ENCODE measurements at regions not wholly inside any gene's neighbourhood (a gene's known extent, or its start where the extent isn't known, plus 50 kb on each side); places are given as distances from the start of the nearest gene placed in this dataset.

DNA sequence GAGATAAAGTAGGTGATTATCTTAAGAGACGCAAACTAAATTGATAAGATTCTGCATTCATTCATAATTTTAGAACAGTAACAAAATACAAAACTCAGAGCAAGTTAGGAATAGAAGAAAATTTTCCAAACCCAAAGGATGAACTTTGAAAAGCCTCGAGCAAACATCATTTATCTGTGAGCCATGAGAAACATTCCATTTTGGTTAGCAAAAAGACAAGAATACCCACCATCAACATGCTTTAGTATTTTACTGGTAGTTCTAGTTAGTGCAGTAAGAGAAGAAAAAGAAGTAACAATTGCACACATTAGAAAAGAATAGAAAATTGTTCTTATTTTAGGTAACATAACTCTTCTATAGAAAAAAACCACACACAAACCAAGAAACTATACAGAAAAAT is 291.3 kb upstream of the TCF4 start:
- H3K4me3 ChIP-seq: no peak overlapping the region
- TF ChIP-seq FOXP2 (optimal IDR thresholded peaks at IDR 0.05; ENCODE audit: control extremely low read depth, extremely low read length, insufficient read depth): no peak
- no peak for TF ChIP-seq POLR2AphosphoS5 (IDR thresholded peaks at IDR 0.05; ENCODE audit: borderline replicate concordance, low read depth, low read length)
- no peak for TF ChIP-seq EZH2 (IDR thresholded peaks at IDR 0.05)
- no peaks in the 10 kb centered on the region for H3K9me3 ChIP-seq (ENCODE audit: low read depth, low read length)
- DNase-seq (ENCODE audit: low read depth, low spot score): no peak
- H3K27ac ChIP-seq: no peak overlapping the region
- no peaks in the 10 kb centered on the region for H3K36me3 ChIP-seq (ENCODE audit: insufficient read depth, low read length)
- no peak overlapping the region for H3K9ac ChIP-seq (ENCODE audit: insufficient read length)

GRCh38 chr18:55878224-55878623 is 290.2 kb upstream of the TCF4 start:
- no peak overlapping the region for H3K27ac ChIP-seq

GRCh38 chr18:55877321-55877720 is 289.3 kb upstream of the TCF4 start:
- no peak overlapping the region for H3K27ac ChIP-seq
- H3K9me3 ChIP-seq (ENCODE audit: low read depth, low read length): no peaks in the 10 kb centered on the region

More at GRCh38 chr18:55878224-55878623, 290.2 kb upstream of the TCF4 start:
- H3K4me3 ChIP-seq: no peak overlapping the region
- DNase-seq (ENCODE audit: low read depth, low spot score): no peak
- TF ChIP-seq EZH2 (IDR thresholded peaks at IDR 0.05) (no peak), POLR2AphosphoS5 (IDR thresholded peaks at IDR 0.05; ENCODE audit: borderline replicate concordance, low read depth, low read length) (no peak), FOXP2 (optimal IDR thresholded peaks at IDR 0.05; ENCODE audit: control extremely low read depth, extremely low read length, insufficient read depth) (no peak)
- no peak overlapping the region for H3K9ac ChIP-seq (ENCODE audit: insufficient read length)
- H3K36me3 ChIP-seq (ENCODE audit: insufficient read depth, low read length): no peaks in the 10 kb centered on the region
- H3K9me3 ChIP-seq (ENCODE audit: low read depth, low read length): no peaks in the 10 kb centered on the region

DNA sequence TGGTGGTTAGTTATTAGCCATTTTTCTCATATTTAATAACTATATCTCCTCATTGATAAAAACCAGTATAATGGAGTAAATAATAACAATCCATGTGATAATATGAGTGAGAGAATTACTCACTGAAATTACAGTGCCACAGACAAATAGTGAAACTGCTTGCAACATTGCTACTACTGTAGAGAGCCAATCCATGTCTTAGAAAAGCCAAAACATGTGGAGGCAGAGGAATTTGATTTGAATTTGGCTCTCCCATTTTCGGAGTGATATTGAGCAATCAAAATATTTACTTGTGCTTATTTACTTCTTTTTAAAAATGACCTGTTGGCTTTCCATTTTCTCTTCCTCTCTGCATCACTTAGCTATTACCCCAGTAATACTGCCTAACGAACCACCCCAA is 288.3 kb upstream of the TCF4 start:
- Histone ChIP-seq H3K27ac (no peak overlapping the region), H3K36me3 (ENCODE audit: insufficient read depth, low read length) (no peaks in the 10 kb centered on the region), H3K9ac (ENCODE audit: insufficient read length) (no peak overlapping the region), H3K4me3 (no peak overlapping the region), H3K9me3 (ENCODE audit: low read depth, low read length) (no peaks in the 10 kb centered on the region)
- DNase-seq (ENCODE audit: low read depth, low spot score): no peak
- no peak for TF ChIP-seq EZH2 (IDR thresholded peaks at IDR 0.05)

More at GRCh38 chr18:55877321-55877720, 289.3 kb upstream of the TCF4 start:
- H3K9ac ChIP-seq (ENCODE audit: insufficient read length): no peak overlapping the region
- no peak for DNase-seq (ENCODE audit: low read depth, low spot score)
- no peak overlapping the region for H3K4me3 ChIP-seq
- TF ChIP-seq POLR2AphosphoS5 (IDR thresholded peaks at IDR 0.05; ENCODE audit: borderline replicate concordance, low read depth, low read length): no peak
- no peak for TF ChIP-seq EZH2 (IDR thresholded peaks at IDR 0.05)
- no peak for TF ChIP-seq FOXP2 (optimal IDR thresholded peaks at IDR 0.05; ENCODE audit: control extremely low read depth, extremely low read length, insufficient read depth)
- H3K36me3 ChIP-seq (ENCODE audit: insufficient read depth, low read length): no peaks in the 10 kb centered on the region

- H3K27ac ChIP-seq: no peak overlapping the region
- TF ChIP-seq FOXP2 (optimal IDR thresholded peaks at IDR 0.05; ENCODE audit: control extremely low read depth, extremely low read length, insufficient read depth) (no peak), POLR2AphosphoS5 (IDR thresholded peaks at IDR 0.05; ENCODE audit: borderline replicate concordance, low read depth, low read length) (no peak), EZH2 (IDR thresholded peaks at IDR 0.05) (no peak)
- no peak for DNase-seq (ENCODE audit: low read depth, low spot score)
These were observed 287.4 kb upstream of the TCF4 start for GRCh38 chr18:55875371-55875901.

GRCh38 chr18:55869556-55870501 is 281.8 kb upstream of the TCF4 start:
- Histone ChIP-seq H3K9me3 (ENCODE audit: low read depth, low read length) (no peaks in the 10 kb centered on the region), H3K36me3 (ENCODE audit: insufficient read depth, low read length) (no peaks in the 10 kb centered on the region), H3K9ac (ENCODE audit: insufficient read length) (no peak overlapping the region), H3K4me3 (no peak overlapping the region), H3K27ac (no peak overlapping the region)
- TF ChIP-seq POLR2AphosphoS5 (IDR thresholded peaks at IDR 0.05; ENCODE audit: borderline replicate concordance, low read depth, low read length): no peak
- no peak for TF ChIP-seq FOXP2 (optimal IDR thresholded peaks at IDR 0.05; ENCODE audit: control extremely low read depth, extremely low read length, insufficient read depth)
- no peak for TF ChIP-seq EZH2 (IDR thresholded peaks at IDR 0.05)
- DNase-seq (ENCODE audit: low read depth, low spot score): no peak

More at GRCh38 chr18:55875371-55875901, 287.4 kb upstream of the TCF4 start:
- Histone ChIP-seq H3K9me3 (ENCODE audit: low read depth, low read length) (no peaks in the 10 kb centered on the region), H3K36me3 (ENCODE audit: insufficient read depth, low read length) (no peaks in the 10 kb centered on the region), H3K9ac (ENCODE audit: insufficient read length) (no peak overlapping the region), H3K4me3 (no peak overlapping the region)

GRCh38 chr18:55868909-55869308 is 280.9 kb upstream of the TCF4 start:
- no peak overlapping the region for H3K4me3 ChIP-seq
- H3K9me3 ChIP-seq (ENCODE audit: low read depth, low read length): no peaks in the 10 kb centered on the region
- TF ChIP-seq EZH2 (IDR thresholded peaks at IDR 0.05): no peak
- no peak for TF ChIP-seq FOXP2 (optimal IDR thresholded peaks at IDR 0.05; ENCODE audit: control extremely low read depth, extremely low read length, insufficient read depth)
- TF ChIP-seq POLR2AphosphoS5 (IDR thresholded peaks at IDR 0.05; ENCODE audit: borderline replicate concordance, low read depth, low read length): no peak
- no peak overlapping the region for H3K9ac ChIP-seq (ENCODE audit: insufficient read length)
- no peak for DNase-seq (ENCODE audit: low read depth, low spot score)
- no peaks in the 10 kb centered on the region for H3K36me3 ChIP-seq (ENCODE audit: insufficient read depth, low read length)
- H3K27ac ChIP-seq: no peak overlapping the region

GRCh38 chr18:55866886-55867285 is 278.9 kb upstream of the TCF4 start:
- TF ChIP-seq FOXP2 (optimal IDR thresholded peaks at IDR 0.05; ENCODE audit: control extremely low read depth, extremely low read length, insufficient read depth) (no peak), EZH2 (IDR thresholded peaks at IDR 0.05) (no peak), POLR2AphosphoS5 (IDR thresholded peaks at IDR 0.05; ENCODE audit: borderline replicate concordance, low read depth, low read length) (no peak)

More at GRCh38 chr18:55866886-55867285, 278.9 kb upstream of the TCF4 start:
- Histone ChIP-seq H3K27ac (no peak overlapping the region), H3K9ac (ENCODE audit: insufficient read length) (no peak overlapping the region), H3K36me3 (ENCODE audit: insufficient read depth, low read length) (no peaks in the 10 kb centered on the region), H3K9me3 (ENCODE audit: low read depth, low read length) (no peaks in the 10 kb centered on the region), H3K4me3 (no peak overlapping the region)
- DNase-seq (ENCODE audit: low read depth, low spot score): no peak

Data from SK-N-MC (cell line).